ENCODE measurements at regions not wholly inside any gene's neighbourhood (a gene's known extent, or its start where the extent isn't known, plus 50 kb on each side); places are given as distances from the start of the nearest gene placed in this dataset.

- Histone ChIP-seq H3K9me2 (replicated peaks; ENCODE audit: control insufficient read depth, low read length) (no peaks in the 10 kb centered on the region), H3K4me1 (ENCODE audit: control insufficient read depth, low read length) (no peaks in the 10 kb centered on the region), H3K79me2 (ENCODE audit: control insufficient read depth, low read length) (no peaks in the 10 kb centered on the region), H3K4me3 (ENCODE audit: low read length) (no peak overlapping the region), H4K20me1 (ENCODE audit: control insufficient read depth, insufficient read depth, low read depth, low read length) (no peaks in the 10 kb centered on the region), H3K36me3 (ENCODE audit: control insufficient read depth, low read length) (no peaks in the 10 kb centered on the region), H3F3A (ENCODE audit: control insufficient read depth, insufficient read depth) (no peaks in the 10 kb centered on the region), H3K4me2 (ENCODE audit: low read length) (no peak overlapping the region), H3K9me3 (ENCODE audit: control insufficient read depth, insufficient read depth, low read length) (no peaks in the 10 kb centered on the region), H3K27me3 (ENCODE audit: control insufficient read depth, low read length) (peaks cover 8% of the 10 kb centered on the region; the same call in 1 of the 2 replicates), H3K27ac (ENCODE audit: low read depth, low read length) (no peak overlapping the region)
- TF ChIP-seq EZH2phosphoT487 (IDR thresholded peaks at IDR 0.05; ENCODE audit: borderline replicate concordance, low read length) (no peak), CTCF (IDR thresholded peaks at IDR 0.05; ENCODE audit: low read depth, low read length, poor library complexity, severe bottlenecking) (no peak)
These were observed 76.2 kb upstream of the ALDH1B1 start for GRCh38 chr9:38316166-38316780.

- H3K9me3 ChIP-seq (ENCODE audit: control insufficient read depth, insufficient read depth, low read length) = no peaks in the 10 kb centered on the region
- peaks cover 8% of the 10 kb centered on the region; the same call in 1 of the 2 replicates for H3K27me3 ChIP-seq (ENCODE audit: control insufficient read depth, low read length)
- H3K4me2 ChIP-seq (ENCODE audit: low read length) = no peak overlapping the region
- no peaks in the 10 kb centered on the region for H3K79me2 ChIP-seq (ENCODE audit: control insufficient read depth, low read length)
- H3K4me1 ChIP-seq (ENCODE audit: control insufficient read depth, low read length) = no peaks in the 10 kb centered on the region
- no peaks in the 10 kb centered on the region for H3K36me3 ChIP-seq (ENCODE audit: control insufficient read depth, low read length)
- H3F3A ChIP-seq (ENCODE audit: control insufficient read depth, insufficient read depth) = no peaks in the 10 kb centered on the region
- no peaks in the 10 kb centered on the region for H4K20me1 ChIP-seq (ENCODE audit: control insufficient read depth, insufficient read depth, low read depth, low read length)
- no peak for TF ChIP-seq CTCF (IDR thresholded peaks at IDR 0.05; ENCODE audit: low read depth, low read length, poor library complexity, severe bottlenecking)
- no peak for TF ChIP-seq EZH2phosphoT487 (IDR thresholded peaks at IDR 0.05; ENCODE audit: borderline replicate concordance, low read length)
- H3K4me3 ChIP-seq (ENCODE audit: low read length) = no peak overlapping the region
- H3K27ac ChIP-seq (ENCODE audit: low read depth, low read length) = no peak overlapping the region
- H3K9me2 ChIP-seq (replicated peaks; ENCODE audit: control insufficient read depth, low read length) = no peaks in the 10 kb centered on the region
These were observed 77.4 kb upstream of the ALDH1B1 start for GRCh38 chr9:38315085-38315595.

- TF ChIP-seq EZH2phosphoT487 (IDR thresholded peaks at IDR 0.05; ENCODE audit: borderline replicate concordance, low read length) (no peak), CTCF (IDR thresholded peaks at IDR 0.05; ENCODE audit: low read depth, low read length, poor library complexity, severe bottlenecking) (no peak)
- no peaks in the 10 kb centered on the region for H4K20me1 ChIP-seq (ENCODE audit: control insufficient read depth, insufficient read depth, low read depth, low read length)
- H3K9me2 ChIP-seq (replicated peaks; ENCODE audit: control insufficient read depth, low read length) = no peaks in the 10 kb centered on the region
- H3K4me3 ChIP-seq (ENCODE audit: low read length) = no peak overlapping the region
- no peaks in the 10 kb centered on the region for H3F3A ChIP-seq (ENCODE audit: control insufficient read depth, insufficient read depth)
- H3K4me1 ChIP-seq (ENCODE audit: control insufficient read depth, low read length) = no peaks in the 10 kb centered on the region
- no peaks in the 10 kb centered on the region for H3K27me3 ChIP-seq (ENCODE audit: control insufficient read depth, low read length)
- H3K36me3 ChIP-seq (ENCODE audit: control insufficient read depth, low read length) = no peaks in the 10 kb centered on the region
- H3K4me2 ChIP-seq (ENCODE audit: low read length) = no peak overlapping the region
- H3K79me2 ChIP-seq (ENCODE audit: control insufficient read depth, low read length) = no peaks in the 10 kb centered on the region
- H3K9me3 ChIP-seq (ENCODE audit: control insufficient read depth, insufficient read depth, low read length) = no peaks in the 10 kb centered on the region
- no peak overlapping the region for H3K27ac ChIP-seq (ENCODE audit: low read depth, low read length)
These were observed 79.1 kb upstream of the ALDH1B1 start for GRCh38 chr9:38313421-38313820.
